WTC11 (cell line): ENCODE measurements at regions not wholly inside any gene's neighbourhood (a gene's known extent, or its start where the extent isn't known, plus 50 kb on each side); places are given as distances from the start of the nearest gene placed in this dataset.

ENCODE experiments used
- CTCF ChIP-seq: fragments of 200-600 bp; IDR thresholded peaks from 2 replicates; pipeline ENCODE4 v1.8.0; 2022; ENCODE audit warnings: antibody characterized with exemption
- E2F4 ChIP-seq: sonication (generic); formaldehyde crosslinking; IDR thresholded peaks from 2 replicates; pipeline ENCODE4 v1.8.1; 2022; ENCODE audit warnings: low read depth, mild to moderate bottlenecking, moderate library complexity, missing genetic modification reagents, borderline replicate concordance
- FOXJ3 ChIP-seq: sonication (generic); formaldehyde crosslinking; IDR thresholded peaks from 2 replicates; pipeline ENCODE4 v1.9.0; 2021; ENCODE audit warnings: missing genetic modification reagents, mild to moderate bottlenecking, borderline replicate concordance
- RELA ChIP-seq: sonication (generic); formaldehyde crosslinking; IDR thresholded peaks from 2 replicates; pipeline ENCODE4 v1.8.1; 2022; ENCODE audit warnings: missing genetic modification reagents, mild to moderate bottlenecking, borderline replicate concordance
- ZNF138 ChIP-seq: sonication (generic); formaldehyde crosslinking; conservative IDR thresholded peaks from 2 replicates; pipeline ENCODE4 v1.8.1; 2022; ENCODE audit warnings: mild to moderate bottlenecking, moderate library complexity, missing genetic modification reagents

- TF ChIP-seq RELA (CRISPR knock-in tag), result no peak
- no peak for TF ChIP-seq CTCF
- TF ChIP-seq E2F4 (CRISPR knock-in tag), result no peak
- no peak for TF ChIP-seq FOXJ3
- TF ChIP-seq ZNF138, result no peak
Observed at GRCh38 chr6:121760745-121761144, 325.3 kb downstream of the GJA1 start.
